NT2/D1 (cell line): ENCODE measurements at regions not wholly inside any gene's neighbourhood (a gene's known extent, or its start where the extent isn't known, plus 50 kb on each side); places are given as distances from the start of the nearest gene placed in this dataset.

Source experiments
- DNase-seq: peaks from one replicate; pipeline ENCODE4 v3.0.0-alpha.2; 2011; ENCODE audit warnings: low read depth, low spot score
- H3K27me3 ChIP-seq: 2 replicates; pipeline ENCODE4 v1.6.0; 2011; ENCODE audit warnings: mild to moderate bottlenecking; ENCODE audit not compliant: insufficient read length, insufficient read depth
- H3K36me3 ChIP-seq: 2 replicates; pipeline ENCODE4 v1.6.1; 2011; ENCODE audit warnings: mild to moderate bottlenecking, low read length, mixed read lengths; ENCODE audit not compliant: insufficient read depth, insufficient read length
- H3K4me1 ChIP-seq: 2 replicates; pipeline ENCODE4 v1.5.1; 2011; ENCODE audit not compliant: insufficient read depth, insufficient read length
- H3K4me3 ChIP-seq: 2 replicates; pipeline ENCODE4 v1.5.1; 2011; ENCODE audit warnings: low read depth; ENCODE audit not compliant: insufficient read length
- H3K9ac ChIP-seq: 2 replicates; pipeline ENCODE4 v1.6.0; 2011; ENCODE audit warnings: low read depth; ENCODE audit not compliant: insufficient read length
- H3K9me3 ChIP-seq: 2 replicates; pipeline ENCODE4 v1.5.1; 2011; ENCODE audit warnings: mild to moderate bottlenecking, low read length; ENCODE audit not compliant: insufficient read depth
- SUZ12 ChIP-seq: IDR thresholded peaks from 2 replicates; pipeline ENCODE4 v1.6.1; 2011; ENCODE audit not compliant: insufficient read length, insufficient read depth; ENCODE audit errors: extremely low read depth
- YY1 ChIP-seq: IDR thresholded peaks from 2 replicates; pipeline ENCODE4 v1.6.1; 2011; ENCODE audit not compliant: insufficient read length, insufficient read depth
- ZNF274 ChIP-seq: IDR thresholded peaks from 2 replicates; pipeline ENCODE4 v1.6.1; 2011; ENCODE audit warnings: mild to moderate bottlenecking, low read depth, low read length

DNA sequence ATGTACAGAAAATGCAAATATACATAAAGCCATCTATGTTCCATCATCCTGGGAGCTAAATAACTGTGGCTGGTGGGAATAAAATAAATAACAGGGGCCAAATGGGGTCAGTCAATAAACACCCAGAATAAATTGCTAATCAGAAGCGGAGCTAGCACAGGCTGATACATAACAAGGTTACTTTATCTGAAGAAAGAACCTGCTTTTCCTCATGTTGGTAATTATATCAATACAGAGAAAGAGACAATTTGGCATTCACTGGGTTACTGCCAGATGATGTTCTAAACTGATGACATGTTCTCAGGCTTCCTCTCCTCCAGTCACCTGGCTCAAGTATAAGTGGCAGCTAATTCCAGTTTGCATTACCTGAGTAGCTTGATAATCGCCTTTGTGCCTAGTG is 144.9 kb upstream of the CD180 start:
- H3K36me3 ChIP-seq, result no peaks in the 10 kb centered on the region
- no peaks in the 10 kb centered on the region for H3K9me3 ChIP-seq
- TF ChIP-seq ZNF274 (no peak), YY1 (no peak), SUZ12 (no peak)
- H3K4me1 ChIP-seq, result no peaks in the 10 kb centered on the region
- no peak for DNase-seq
- H3K27me3 ChIP-seq, result no peaks in the 10 kb centered on the region
- no peak overlapping the region for H3K9ac ChIP-seq
- H3K4me3 ChIP-seq, result no peak overlapping the region

DNA sequence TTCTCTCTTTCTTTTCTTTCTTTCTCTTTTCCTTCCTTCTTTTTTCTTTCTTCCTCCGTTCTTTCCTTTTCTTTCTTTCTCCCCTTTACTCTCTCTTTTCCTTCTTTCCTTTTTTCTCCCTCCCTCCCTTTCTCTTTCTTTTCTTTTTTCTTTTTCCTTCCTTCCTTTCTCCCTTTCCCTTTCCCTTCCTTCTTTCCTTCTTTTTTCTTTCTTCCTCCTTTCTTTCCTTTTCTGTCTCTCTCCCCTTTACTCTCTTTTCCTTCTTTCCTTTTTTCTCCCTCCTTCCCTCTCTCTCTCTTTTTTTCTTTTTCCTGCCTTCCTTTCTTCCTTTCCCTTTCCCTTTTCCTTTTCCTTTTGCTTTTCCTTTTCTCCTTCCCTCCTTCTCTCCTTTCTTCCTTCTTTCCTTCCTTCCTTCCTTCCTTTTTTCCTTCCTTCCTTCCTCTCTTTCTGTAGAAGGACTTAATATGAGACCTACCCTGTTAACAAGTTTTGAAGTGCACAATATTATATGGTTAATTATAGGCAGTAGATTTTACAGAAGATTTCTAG is 142.7 kb upstream of the CD180 start:
- Histone ChIP-seq H3K27me3 (no peaks in the 10 kb centered on the region), H3K4me3 (no peak overlapping the region), H3K36me3 (no peaks in the 10 kb centered on the region), H3K9me3 (no peaks in the 10 kb centered on the region), H3K9ac (no peak overlapping the region), H3K4me1 (no peaks in the 10 kb centered on the region)
- TF ChIP-seq ZNF274 (no peak), SUZ12 (no peak), YY1 (no peak)
- no peak for DNase-seq

DNA sequence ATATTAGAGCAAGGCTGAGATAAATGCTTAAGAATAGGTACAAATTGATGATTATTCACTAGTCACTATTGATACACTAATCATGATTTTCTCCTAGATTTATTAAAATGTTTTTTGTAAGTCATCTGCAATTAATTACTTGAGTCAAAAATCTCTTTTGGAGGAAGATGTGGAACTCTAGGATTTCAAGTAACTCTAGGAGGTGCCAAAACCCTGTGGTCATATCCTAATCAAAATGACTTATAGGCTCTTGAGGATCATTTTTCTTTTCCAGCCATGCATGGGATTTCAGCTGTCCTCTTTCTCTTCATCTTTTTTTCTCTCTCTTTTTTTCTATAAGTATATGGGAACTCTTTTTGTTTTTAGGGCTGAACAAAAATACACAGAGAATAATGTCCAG is 141.8 kb upstream of the CD180 start:
- Histone ChIP-seq H3K9ac (no peak overlapping the region), H3K4me3 (no peak overlapping the region), H3K9me3 (no peaks in the 10 kb centered on the region), H3K4me1 (no peaks in the 10 kb centered on the region), H3K36me3 (no peaks in the 10 kb centered on the region), H3K27me3 (no peaks in the 10 kb centered on the region)
- TF ChIP-seq ZNF274, result no peak
- no peak for TF ChIP-seq YY1
- no peak for TF ChIP-seq SUZ12
- DNase-seq, result no peak

DNA sequence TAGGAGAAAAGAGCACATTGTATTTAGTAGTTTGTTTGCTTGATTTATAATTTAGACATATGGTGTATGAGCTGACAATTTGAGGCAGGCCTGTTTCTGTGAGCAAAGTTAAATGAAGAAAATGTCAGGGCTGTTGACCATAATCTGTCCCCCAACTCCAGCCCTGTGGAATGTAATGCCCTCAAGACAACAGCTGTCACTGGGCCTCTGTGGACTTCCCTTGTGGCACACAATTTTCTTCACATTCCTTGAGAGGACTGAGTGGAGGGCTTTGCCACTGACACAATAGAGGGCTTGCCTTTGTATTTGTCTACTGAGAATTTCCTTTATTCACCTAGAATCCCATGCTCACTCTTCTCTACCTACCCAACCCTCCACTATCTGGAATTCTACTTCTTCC is 141.2 kb upstream of the CD180 start:
- Histone ChIP-seq H3K9me3 (no peaks in the 10 kb centered on the region), H3K27me3 (no peaks in the 10 kb centered on the region), H3K9ac (no peak overlapping the region), H3K4me3 (no peak overlapping the region), H3K36me3 (no peaks in the 10 kb centered on the region), H3K4me1 (no peaks in the 10 kb centered on the region)
- TF ChIP-seq YY1 (no peak), SUZ12 (no peak), ZNF274 (no peak)
- DNase-seq, result no peak

DNA sequence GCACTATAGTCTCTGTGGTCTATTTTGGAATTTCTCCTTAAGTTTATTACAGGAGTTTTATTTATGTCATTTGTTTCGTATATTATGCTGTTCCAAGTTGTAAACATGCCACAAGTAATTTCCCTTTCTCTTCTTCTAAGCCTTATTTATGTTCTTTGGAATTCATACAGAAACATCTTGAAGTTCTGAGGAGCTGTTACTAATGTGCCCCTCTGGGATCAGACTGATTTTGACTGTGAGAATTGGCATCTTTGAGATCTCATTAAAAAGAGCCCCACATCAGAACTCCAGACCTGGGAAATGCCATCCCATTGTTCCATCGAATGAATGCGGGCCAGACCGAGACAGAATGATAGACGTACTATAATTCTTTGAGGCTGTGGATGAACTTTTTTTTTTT is 138.8 kb upstream of the CD180 start:
- Histone ChIP-seq H3K4me1 (no peaks in the 10 kb centered on the region), H3K4me3 (no peak overlapping the region), H3K9me3 (no peaks in the 10 kb centered on the region), H3K27me3 (no peaks in the 10 kb centered on the region), H3K9ac (no peak overlapping the region), H3K36me3 (no peaks in the 10 kb centered on the region)
- no peak for TF ChIP-seq YY1
- TF ChIP-seq ZNF274, result no peak
- TF ChIP-seq SUZ12, result no peak
- DNase-seq, result no peak

DNA sequence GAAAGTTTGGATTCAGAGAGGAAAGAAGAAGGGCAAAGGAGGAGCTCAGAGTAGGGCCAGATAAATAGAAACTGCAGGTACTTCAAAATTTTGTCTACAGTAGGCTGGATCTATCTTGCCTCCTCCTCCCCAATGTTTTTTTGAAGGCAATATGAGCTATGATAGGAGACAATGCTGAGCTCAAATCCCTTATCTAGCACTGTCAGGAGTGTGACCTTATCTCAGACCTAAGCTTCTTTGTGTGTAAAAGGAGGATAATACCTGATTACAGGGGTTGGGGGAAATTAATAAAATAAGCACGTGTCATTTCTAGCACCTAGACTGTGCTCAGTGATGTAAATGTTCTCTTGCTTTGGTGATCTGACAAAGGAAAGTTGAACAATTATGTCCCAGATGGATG is 137.8 kb upstream of the CD180 start:
- H3K4me1 ChIP-seq, result no peaks in the 10 kb centered on the region
- DNase-seq, result no peak
- TF ChIP-seq SUZ12 (no peak), ZNF274 (no peak), YY1 (no peak)
- H3K36me3 ChIP-seq, result no peaks in the 10 kb centered on the region
- no peak overlapping the region for H3K4me3 ChIP-seq
- no peaks in the 10 kb centered on the region for H3K9me3 ChIP-seq
- H3K27me3 ChIP-seq, result no peaks in the 10 kb centered on the region
- no peak overlapping the region for H3K9ac ChIP-seq

DNA sequence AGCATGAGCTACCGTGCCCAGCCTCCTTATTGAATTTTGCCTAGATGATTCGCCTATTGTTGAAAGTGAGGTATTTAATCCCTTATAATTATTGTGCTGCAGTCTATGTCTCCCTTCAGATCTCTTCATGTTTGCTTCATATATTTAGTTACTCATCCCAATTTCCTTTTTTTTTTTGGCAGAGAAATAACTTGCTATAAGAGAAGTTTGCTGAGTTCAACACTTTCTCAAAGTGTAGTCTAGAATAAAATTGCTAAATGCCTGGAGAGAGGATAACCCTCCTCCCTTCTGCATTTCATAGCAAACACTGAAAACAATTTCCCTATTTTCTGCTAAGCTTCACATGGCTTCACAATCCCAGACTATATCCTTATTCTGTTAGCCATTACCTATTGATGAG is 136.6 kb upstream of the CD180 start:
- Histone ChIP-seq H3K27me3 (no peaks in the 10 kb centered on the region), H3K4me3 (no peak overlapping the region), H3K9ac (no peak overlapping the region), H3K36me3 (no peaks in the 10 kb centered on the region), H3K9me3 (no peaks in the 10 kb centered on the region), H3K4me1 (no peaks in the 10 kb centered on the region)
- TF ChIP-seq ZNF274, result no peak
- no peak for TF ChIP-seq YY1
- no peak for TF ChIP-seq SUZ12
- DNase-seq, result no peak
